HEK293 (cell line): ENCODE measurements at regions not wholly inside any gene's neighbourhood (a gene's known extent, or its start where the extent isn't known, plus 50 kb on each side); places are given as distances from the start of the nearest gene placed in this dataset.

ENCODE experiments used
- CTCF ChIA-PET: fragments of 350-600 bp; formaldehyde crosslinking; extraction: SDS; loops from one replicate; lab custom pipeline; 2021; ENCODE audit warnings: antibody characterized with exemption; lab: Yijun Ruan, JAX
- POLR2A ChIA-PET: fragments of 300-600 bp; formaldehyde crosslinking; extraction: SDS; loops from one replicate; lab custom pipeline; 2020; ENCODE audit warnings: antibody characterized with exemption, inconsistent platforms; lab: Yijun Ruan, JAX
- H3K27ac ChIP-seq: fragments of 200-500 bp; sonication (Bioruptor generic); 2 replicates; pipeline ENCODE4 v1.5.1; 2014; ENCODE audit warnings: low read depth, low read length, control low read depth, inconsistent platforms; ENCODE audit errors: extremely low read depth
- H3K36me3 ChIP-seq, 2 experiments: fragments of 200-500 bp in 1 of 2; sonication (Bioruptor generic) in 1 of 2; 1 replicate in 1 of 2; 2 replicates in 1 of 2; pipeline ENCODE4 v1.5.1; 2014 to 2017; ENCODE audit warnings: inconsistent platforms in 2 of 2, low read length in 2 of 2; ENCODE audit not compliant: control insufficient read depth in 2 of 2, insufficient read depth in 1 of 2
- H3K4me1 ChIP-seq: fragments of 200-500 bp; sonication (Bioruptor generic); 2 replicates; pipeline ENCODE4 v1.5.1; 2014; ENCODE audit warnings: mild to moderate bottlenecking, low read length, inconsistent platforms; ENCODE audit not compliant: control insufficient read depth, insufficient read depth
- H3K4me3 ChIP-seq: 2 replicates; pipeline ENCODE4 v1.5.1; 2011; ENCODE audit warnings: low read depth, mild to moderate bottlenecking, control low read depth, low read length, moderate library complexity
- H3K9me3 ChIP-seq: fragments of 200-500 bp; sonication (Bioruptor generic); 2 replicates; pipeline ENCODE4 v1.5.1; 2014; ENCODE audit warnings: low read depth, low read length, inconsistent platforms; ENCODE audit not compliant: control insufficient read depth, insufficient read depth
- EGR2 ChIP-seq: fragments of 450-650 bp; formaldehyde crosslinking; IDR thresholded peaks from 2 replicates; pipeline ENCODE4 v1.5.1; 2016; ENCODE audit warnings: low read depth, missing biosample characterization, missing genetic modification characterization
- GLIS2 ChIP-seq: fragments of 450-650 bp; formaldehyde crosslinking; IDR thresholded peaks from 2 replicates; pipeline ENCODE4 v1.5.1; 2016; ENCODE audit warnings: missing biosample characterization, missing genetic modification characterization
- SETDB1 ChIP-seq: IDR thresholded peaks from one replicate; pipeline ENCODE4 v1.6.1; 2017; ENCODE audit warnings: mild to moderate bottlenecking, low read length, moderate library complexity, mixed read lengths; ENCODE audit not compliant: insufficient read length
- YY2 ChIP-seq: fragments of 450-650 bp; formaldehyde crosslinking; IDR thresholded peaks from 2 replicates; pipeline ENCODE4 v1.5.1; 2016; ENCODE audit warnings: missing biosample characterization, missing genetic modification characterization
- ZBTB21 ChIP-seq: fragments of 450-650 bp; formaldehyde crosslinking; IDR thresholded peaks from 2 replicates; pipeline ENCODE4 v1.5.1; 2017; ENCODE audit warnings: missing biosample characterization, missing genetic modification characterization
- ZIC2 ChIP-seq: fragments of 450-650 bp; formaldehyde crosslinking; IDR thresholded peaks from 2 replicates; pipeline ENCODE4 v1.5.1; 2016; ENCODE audit warnings: missing biosample characterization, missing genetic modification characterization
- ZNF175 ChIP-seq: fragments of 450-650 bp; formaldehyde crosslinking; IDR thresholded peaks from 2 replicates; pipeline ENCODE4 v1.5.1; 2016; ENCODE audit warnings: missing biosample characterization, missing genetic modification characterization
- ZNF184 ChIP-seq: fragments of 450-650 bp; IDR thresholded peaks from 2 replicates; pipeline ENCODE4 v1.5.1; 2018; ENCODE audit warnings: missing biosample characterization, mild to moderate bottlenecking, missing genetic modification characterization
- ZNF211 ChIP-seq: fragments of 450-650 bp; formaldehyde crosslinking; IDR thresholded peaks from 2 replicates; pipeline ENCODE4 v1.5.1; 2016; ENCODE audit warnings: low read depth, missing biosample characterization, missing genetic modification characterization
- ZNF274 ChIP-seq, 2 experiments: fragments of 200-500 bp in 1 of 2; fragments of 450-650 bp in 1 of 2; sonication (Bioruptor generic) in 1 of 2; formaldehyde crosslinking in 1 of 2; IDR thresholded peaks; 2 replicates each; pipeline versions ENCODE4 v1.5.1 to v1.6.1; 2014 to 2016; ENCODE audit warnings: borderline replicate concordance in 1 of 2, inconsistent platforms in 1 of 2, low read length in 1 of 2, missing biosample characterization in 1 of 2, missing genetic modification characterization in 1 of 2
- ZNF433 ChIP-seq: fragments of 450-650 bp; formaldehyde crosslinking; IDR thresholded peaks from 2 replicates; pipeline ENCODE4 v1.5.1; 2016; ENCODE audit warnings: missing biosample characterization, missing genetic modification characterization, low read depth
- ZNF514 ChIP-seq: fragments of 450-650 bp; formaldehyde crosslinking; IDR thresholded peaks from 2 replicates; pipeline ENCODE4 v1.5.1; 2016; ENCODE audit warnings: missing biosample characterization, missing genetic modification characterization
- ZNF521 ChIP-seq: fragments of 450-650 bp; formaldehyde crosslinking; IDR thresholded peaks from 2 replicates; pipeline ENCODE4 v1.5.1; 2017; ENCODE audit warnings: missing biosample characterization, mild to moderate bottlenecking, missing genetic modification characterization
- ZNF596 ChIP-seq: fragments of 450-650 bp; IDR thresholded peaks from 2 replicates; pipeline ENCODE4 v1.5.0; 2018; ENCODE audit warnings: missing biosample characterization, mild to moderate bottlenecking, missing genetic modification characterization, moderate library complexity
- ZNF701 ChIP-seq: fragments of 450-650 bp; formaldehyde crosslinking; IDR thresholded peaks from 2 replicates; pipeline ENCODE4 v1.5.1; 2016; ENCODE audit warnings: missing biosample characterization, missing genetic modification characterization
- ZNF768 ChIP-seq: fragments of 450-650 bp; formaldehyde crosslinking; IDR thresholded peaks from 2 replicates; pipeline ENCODE4 v1.5.1; 2018; ENCODE audit warnings: missing biosample characterization, mild to moderate bottlenecking, missing genetic modification characterization
- ZNF843 ChIP-seq: fragments of 450-650 bp; formaldehyde crosslinking; IDR thresholded peaks from 2 replicates; pipeline ENCODE4 v1.5.1; 2016; ENCODE audit warnings: missing biosample characterization, missing genetic modification characterization
- TF ChIP-seq, protein P1 (sequence below): fragments of 450-650 bp; formaldehyde crosslinking; IDR thresholded peaks from 2 replicates; pipeline ENCODE4 v1.5.1; 2016; ENCODE audit warnings: missing biosample characterization, missing genetic modification characterization
- TF ChIP-seq, protein P2 (sequence below): fragments of 450-650 bp; formaldehyde crosslinking; IDR thresholded peaks from 2 replicates; pipeline ENCODE4 v1.5.1; 2016; ENCODE audit warnings: missing biosample characterization, missing genetic modification characterization
- TF ChIP-seq, protein P3 (sequence below): fragments of 450-650 bp; formaldehyde crosslinking; IDR thresholded peaks from 2 replicates; pipeline ENCODE4 v1.5.1; 2017; ENCODE audit warnings: missing biosample characterization, missing genetic modification characterization
- TF ChIP-seq, protein P4 (sequence below): fragments of 450-650 bp; formaldehyde crosslinking; conservative IDR thresholded peaks from 2 replicates; pipeline ENCODE4 v1.5.1; 2016; ENCODE audit warnings: low read depth, missing biosample characterization, missing genetic modification characterization

DNA sequence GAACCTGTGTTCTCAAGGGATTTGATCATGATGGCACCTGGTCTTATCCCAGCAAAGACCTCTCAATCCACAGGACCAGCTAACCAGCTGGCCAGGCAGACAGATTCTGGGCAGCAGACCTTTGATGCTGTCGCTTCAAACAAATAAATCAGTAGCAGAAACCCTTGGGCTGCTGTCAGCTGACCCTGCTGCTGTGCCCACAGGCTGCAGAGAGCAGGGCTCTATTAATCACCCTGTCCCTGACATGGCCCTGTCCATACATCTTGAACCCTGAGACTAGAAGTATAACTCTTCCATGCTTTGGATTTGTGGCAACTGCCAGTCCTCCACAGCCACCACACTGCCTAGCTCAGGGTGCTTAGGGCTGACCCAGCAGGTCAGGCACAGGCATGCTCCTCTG, 244.1 kb upstream of the PODXL start (continued):
- no peak for TF ChIP-seq ZNF768 (tag by site-specific recombination)

DNA sequence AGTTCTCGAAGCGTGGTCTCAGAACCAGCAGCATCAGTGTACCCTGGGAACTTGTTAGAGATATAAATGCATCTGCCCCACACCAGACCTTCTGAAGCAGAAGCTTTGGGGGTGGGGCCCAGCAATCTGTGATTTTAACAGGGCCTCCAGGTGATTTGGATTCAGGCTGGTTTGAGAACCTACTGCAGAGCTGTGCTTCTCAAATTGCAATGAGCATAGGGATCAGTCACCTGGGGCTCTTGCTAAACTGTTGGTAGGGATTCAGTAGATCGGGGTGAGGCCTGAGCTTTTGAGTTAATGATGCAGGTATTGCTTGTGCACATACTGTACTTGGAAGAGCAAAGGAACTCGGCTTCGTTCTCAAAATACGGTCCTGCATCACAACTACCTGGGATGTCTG, 243.6 kb upstream of the PODXL start:
- Histone ChIP-seq H3K4me1 (no peaks in the 10 kb centered on the region), H3K27ac (no peak overlapping the region), H3K4me3 (no peak overlapping the region), H3K36me3 (no peaks in the 10 kb centered on the region), H3K9me3 (no peaks in the 10 kb centered on the region)
- POLR2A ChIA-PET, result no interaction called here
- TF ChIP-seq, protein P1, sequence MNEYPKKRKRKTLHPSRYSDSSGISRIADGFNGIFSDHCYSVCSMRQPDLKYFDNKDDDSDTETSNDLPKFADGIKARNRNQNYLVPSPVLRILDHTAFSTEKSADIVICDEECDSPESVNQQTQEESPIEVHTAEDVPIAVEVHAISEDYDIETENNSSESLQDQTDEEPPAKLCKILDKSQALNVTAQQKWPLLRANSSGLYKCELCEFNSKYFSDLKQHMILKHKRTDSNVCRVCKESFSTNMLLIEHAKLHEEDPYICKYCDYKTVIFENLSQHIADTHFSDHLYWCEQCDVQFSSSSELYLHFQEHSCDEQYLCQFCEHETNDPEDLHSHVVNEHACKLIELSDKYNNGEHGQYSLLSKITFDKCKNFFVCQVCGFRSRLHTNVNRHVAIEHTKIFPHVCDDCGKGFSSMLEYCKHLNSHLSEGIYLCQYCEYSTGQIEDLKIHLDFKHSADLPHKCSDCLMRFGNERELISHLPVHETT, result no peak
- TF ChIP-seq ZNF843 (tag by site-specific recombination), result no peak
- TF ChIP-seq ZNF433 (tag by site-specific recombination), result no peak
- CTCF ChIA-PET, result no interaction called here

DNA sequence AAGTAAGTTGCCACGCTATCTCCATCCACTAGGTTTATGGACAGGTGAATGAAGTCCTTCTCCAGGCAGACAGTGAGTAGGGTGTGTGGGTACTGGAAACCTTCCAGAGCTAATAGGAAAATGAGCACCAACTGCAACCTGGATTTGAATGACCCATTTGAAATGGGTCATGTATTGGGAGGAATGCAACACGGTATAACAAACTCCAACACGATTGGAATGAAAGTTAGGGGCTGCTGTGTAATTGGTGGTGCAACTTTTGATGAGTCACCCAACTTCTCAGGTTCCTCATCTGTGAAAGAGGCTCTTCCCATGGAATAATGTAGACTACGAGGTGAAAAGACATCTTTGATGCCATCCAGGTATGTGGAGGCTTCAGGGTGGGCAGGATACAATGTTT, 241.4 kb upstream of the PODXL start:
- no peak for TF ChIP-seq ZNF211 (tag by site-specific recombination)
- TF ChIP-seq, protein P1, result no peak
- TF ChIP-seq ZNF274 (IDR thresholded peaks at IDR 0.05; ENCODE audit: low read length), result no peak
- TF ChIP-seq ZNF274 (tag by site-specific recombination; IDR thresholded peaks at IDR 0.05; ENCODE audit: borderline replicate concordance), result no peak
- TF ChIP-seq ZNF521, result no peak
- TF ChIP-seq ZBTB21 (tag by site-specific recombination), result no peak
- no peak for TF ChIP-seq SETDB1
- TF ChIP-seq ZIC2 (tag by site-specific recombination), result no peak
- no peak for TF ChIP-seq ZNF596 (tag by site-specific recombination)
- TF ChIP-seq YY2 (tag by site-specific recombination), result no peak
- Histone ChIP-seq H3K27ac (no peak overlapping the region), H3K4me1 (no peaks in the 10 kb centered on the region), H3K9me3 (no peaks in the 10 kb centered on the region), H3K4me3 (no peak overlapping the region), H3K36me3 (no peaks in the 10 kb centered on the region)
- ChIA-PET CTCF (interaction anchor here (0.7 kb wide), 1 partner anchor 21 kb away, joined by 3 read pairs; no protein-coding TSS in a partner anchor), POLR2A (no interaction called here)

DNA sequence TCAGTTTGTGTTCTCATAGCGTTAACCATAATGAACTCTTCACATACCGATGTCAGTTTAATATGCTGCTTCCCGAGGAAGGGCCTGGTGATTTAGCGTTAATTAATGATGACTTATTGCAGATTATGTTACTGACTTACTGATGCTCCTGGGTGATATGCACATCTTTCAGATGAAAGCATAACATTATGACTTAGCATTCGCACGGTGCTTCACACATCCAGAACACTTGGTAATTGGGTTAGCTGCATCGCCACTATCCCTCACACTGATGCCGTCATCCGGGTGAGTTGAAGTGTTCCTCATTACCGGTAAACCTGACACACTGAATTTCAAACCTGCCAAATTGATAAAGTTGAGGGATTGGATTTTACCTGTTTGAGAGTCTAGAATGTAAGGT, 239.0 kb upstream of the PODXL start:
- CTCF ChIA-PET, result interaction anchor here (1.2 kb wide), 1 partner anchor 64 kb away, joined by 5 read pairs; no protein-coding TSS in a partner anchor
- Histone ChIP-seq H3K27ac (no peak overlapping the region), H3K4me1 (no peaks in the 10 kb centered on the region), H3K36me3 (no peaks in the 10 kb centered on the region), H3K9me3 (no peaks in the 10 kb centered on the region)
- TF ChIP-seq, protein P2, sequence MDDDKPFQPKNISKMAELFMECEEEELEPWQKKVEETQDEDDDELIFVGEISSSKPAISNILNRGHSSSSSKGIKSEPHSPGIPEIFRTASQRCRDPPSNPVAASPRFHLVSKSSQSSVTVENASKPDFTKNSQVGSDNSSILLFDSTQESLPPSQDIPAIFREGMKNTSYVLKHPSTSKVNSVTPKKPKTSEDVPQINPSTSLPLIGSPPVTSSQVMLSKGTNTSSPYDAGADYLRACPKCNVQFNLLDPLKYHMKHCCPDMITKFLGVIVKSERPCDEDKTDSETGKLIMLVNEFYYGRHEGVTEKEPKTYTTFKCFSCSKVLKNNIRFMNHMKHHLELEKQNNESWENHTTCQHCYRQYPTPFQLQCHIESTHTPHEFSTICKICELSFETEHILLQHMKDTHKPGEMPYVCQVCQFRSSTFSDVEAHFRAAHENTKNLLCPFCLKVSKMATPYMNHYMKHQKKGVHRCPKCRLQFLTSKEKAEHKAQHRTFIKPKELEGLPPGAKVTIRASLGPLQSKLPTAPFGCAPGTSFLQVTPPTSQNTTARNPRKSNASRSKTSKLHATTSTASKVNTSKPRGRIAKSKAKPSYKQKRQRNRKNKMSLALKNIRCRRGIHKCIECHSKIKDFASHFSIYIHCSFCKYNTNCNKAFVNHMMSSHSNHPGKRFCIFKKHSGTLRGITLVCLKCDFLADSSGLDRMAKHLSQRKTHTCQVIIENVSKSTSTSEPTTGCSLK, result no peak
- no peak for TF ChIP-seq ZNF514
- TF ChIP-seq GLIS2 (tag by site-specific recombination), result no peak
- no peak for TF ChIP-seq EGR2 (tag by site-specific recombination)
- TF ChIP-seq, protein P3, sequence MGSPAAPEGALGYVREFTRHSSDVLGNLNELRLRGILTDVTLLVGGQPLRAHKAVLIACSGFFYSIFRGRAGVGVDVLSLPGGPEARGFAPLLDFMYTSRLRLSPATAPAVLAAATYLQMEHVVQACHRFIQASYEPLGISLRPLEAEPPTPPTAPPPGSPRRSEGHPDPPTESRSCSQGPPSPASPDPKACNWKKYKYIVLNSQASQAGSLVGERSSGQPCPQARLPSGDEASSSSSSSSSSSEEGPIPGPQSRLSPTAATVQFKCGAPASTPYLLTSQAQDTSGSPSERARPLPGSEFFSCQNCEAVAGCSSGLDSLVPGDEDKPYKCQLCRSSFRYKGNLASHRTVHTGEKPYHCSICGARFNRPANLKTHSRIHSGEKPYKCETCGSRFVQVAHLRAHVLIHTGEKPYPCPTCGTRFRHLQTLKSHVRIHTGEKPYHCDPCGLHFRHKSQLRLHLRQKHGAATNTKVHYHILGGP (tag by site-specific recombination), result no peak
- no peak for TF ChIP-seq ZNF175
- TF ChIP-seq ZNF701 (tag by site-specific recombination), result no peak
- TF ChIP-seq ZNF184 (tag by site-specific recombination), result no peak
- TF ChIP-seq, protein P4, sequence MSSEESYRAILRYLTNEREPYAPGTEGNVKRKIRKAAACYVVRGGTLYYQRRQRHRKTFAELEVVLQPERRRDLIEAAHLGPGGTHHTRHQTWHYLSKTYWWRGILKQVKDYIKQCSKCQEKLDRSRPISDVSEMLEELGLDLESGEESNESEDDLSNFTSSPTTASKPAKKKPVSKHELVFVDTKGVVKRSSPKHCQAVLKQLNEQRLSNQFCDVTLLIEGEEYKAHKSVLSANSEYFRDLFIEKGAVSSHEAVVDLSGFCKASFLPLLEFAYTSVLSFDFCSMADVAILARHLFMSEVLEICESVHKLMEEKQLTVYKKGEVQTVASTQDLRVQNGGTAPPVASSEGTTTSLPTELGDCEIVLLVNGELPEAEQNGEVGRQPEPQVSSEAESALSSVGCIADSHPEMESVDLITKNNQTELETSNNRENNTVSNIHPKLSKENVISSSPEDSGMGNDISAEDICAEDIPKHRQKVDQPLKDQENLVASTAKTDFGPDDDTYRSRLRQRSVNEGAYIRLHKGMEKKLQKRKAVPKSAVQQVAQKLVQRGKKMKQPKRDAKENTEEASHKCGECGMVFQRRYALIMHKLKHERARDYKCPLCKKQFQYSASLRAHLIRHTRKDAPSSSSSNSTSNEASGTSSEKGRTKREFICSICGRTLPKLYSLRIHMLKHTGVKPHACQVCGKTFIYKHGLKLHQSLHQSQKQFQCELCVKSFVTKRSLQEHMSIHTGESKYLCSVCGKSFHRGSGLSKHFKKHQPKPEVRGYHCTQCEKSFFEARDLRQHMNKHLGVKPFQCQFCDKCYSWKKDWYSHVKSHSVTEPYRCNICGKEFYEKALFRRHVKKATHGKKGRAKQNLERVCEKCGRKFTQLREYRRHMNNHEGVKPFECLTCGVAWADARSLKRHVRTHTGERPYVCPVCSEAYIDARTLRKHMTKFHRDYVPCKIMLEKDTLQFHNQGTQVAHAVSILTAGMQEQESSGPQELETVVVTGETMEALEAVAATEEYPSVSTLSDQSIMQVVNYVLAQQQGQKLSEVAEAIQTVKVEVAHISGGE (tag by site-specific recombination), result no peak
- TF ChIP-seq, all 188 proteins: peak for 0
- POLR2A ChIA-PET, result no interaction called here
- H3K4me3 ChIP-seq, result no peak overlapping the region
